K562 (cell line): ENCODE measurements at regions not wholly inside any gene's neighbourhood (a gene's known extent, or its start where the extent isn't known, plus 50 kb on each side); places are given as distances from the start of the nearest gene placed in this dataset.

Source experiments
- ATF3 ChIP-seq, 2 experiments: fragments of 450-650 bp in 1 of 2; sonication (generic) in 1 of 2; formaldehyde crosslinking in 1 of 2; IDR thresholded peaks in 1 of 2; conservative IDR thresholded peaks in 1 of 2; 2 replicates each; pipeline versions ENCODE4 v1.6.1 to v1.8.1; 2016 to 2023; ENCODE audit warnings: mild to moderate bottlenecking in 2 of 2, moderate library complexity in 2 of 2, inconsistent platforms in 1 of 2, missing genetic modification reagents in 1 of 2
- CTCF ChIP-seq, 3 experiments: IDR thresholded peaks in 2 of 3; conservative IDR thresholded peaks in 1 of 3; 2 replicates each; pipeline ENCODE4 v1.5.1; 2011 to 2012; ENCODE audit warnings: low read length in 3 of 3, mild to moderate bottlenecking in 3 of 3, control low read depth in 2 of 3, improper control_type of control experiment in 1 of 3, inconsistent platforms in 1 of 3, low read depth in 1 of 3, mixed read lengths in 1 of 3, moderate library complexity in 1 of 3; ENCODE audit not compliant: insufficient read depth in 2 of 3
- EHMT2 ChIP-seq: fragments of 450-650 bp; IDR thresholded peaks from 2 replicates; pipeline ENCODE4 v1.6.1; 2018; ENCODE audit warnings: antibody characterized with exemption
- EZH2 ChIP-seq: IDR thresholded peaks from 2 replicates; pipeline ENCODE4 v1.6.1; 2012; ENCODE audit warnings: low read depth, mild to moderate bottlenecking, inconsistent platforms, low read length, borderline replicate concordance
- FOXJ3 ChIP-seq: sonication (generic); formaldehyde crosslinking; IDR thresholded peaks from 2 replicates; pipeline ENCODE4 v1.4.0; 2020; ENCODE audit warnings: mild to moderate bottlenecking, missing genetic modification reagents
- IRF2 ChIP-seq: sonication (generic); formaldehyde crosslinking; IDR thresholded peaks from 2 replicates; pipeline ENCODE4 v1.8.1; 2022; ENCODE audit warnings: mild to moderate bottlenecking, missing genetic modification reagents
- MTA3 ChIP-seq: fragments of 450-650 bp; formaldehyde crosslinking; IDR thresholded peaks from 2 replicates; pipeline ENCODE4 v1.6.1; 2017; ENCODE audit warnings: mild to moderate bottlenecking, borderline replicate concordance
- NCOA4 ChIP-seq: fragments of 450-650 bp; IDR thresholded peaks from 2 replicates; pipeline ENCODE4 v1.6.1; 2018; ENCODE audit warnings: mild to moderate bottlenecking; ENCODE audit not compliant: partially characterized antibody
- REST ChIP-seq, 2 experiments: fragments of 450-650 bp; formaldehyde crosslinking in 1 of 2; IDR thresholded peaks; 2 replicates each; pipeline versions ENCODE4 v1.4.0 to v1.6.1; 2014 to 2020; ENCODE audit warnings: mild to moderate bottlenecking in 2 of 2, borderline replicate concordance in 1 of 2, low read depth in 1 of 2
- RFX5 ChIP-seq: IDR thresholded peaks from 2 replicates; pipeline ENCODE4 v1.6.1; 2011; ENCODE audit warnings: low read depth, mild to moderate bottlenecking, improper control_type of control experiment, low read length
- SAFB2 ChIP-seq: fragments of 200-400 bp; formaldehyde crosslinking; IDR thresholded peaks from 2 replicates; pipeline ENCODE4 v1.6.1; 2018; ENCODE audit warnings: borderline replicate concordance, low read length, low read depth, moderate library complexity; ENCODE audit not compliant: severe bottlenecking
- ZC3H11A ChIP-seq: IDR thresholded peaks from 2 replicates; pipeline ENCODE4 v1.6.1; 2012; ENCODE audit warnings: low read depth, low read length, improper control_type of control experiment
- ZNF124 ChIP-seq: sonication (generic); formaldehyde crosslinking; IDR thresholded peaks from 2 replicates; pipeline ENCODE4 v1.8.1; 2022; ENCODE audit warnings: missing genetic modification reagents
- ZNF24 ChIP-seq: fragments of 450-650 bp; IDR thresholded peaks from 2 replicates; pipeline ENCODE4 v1.6.1; 2016

DNA sequence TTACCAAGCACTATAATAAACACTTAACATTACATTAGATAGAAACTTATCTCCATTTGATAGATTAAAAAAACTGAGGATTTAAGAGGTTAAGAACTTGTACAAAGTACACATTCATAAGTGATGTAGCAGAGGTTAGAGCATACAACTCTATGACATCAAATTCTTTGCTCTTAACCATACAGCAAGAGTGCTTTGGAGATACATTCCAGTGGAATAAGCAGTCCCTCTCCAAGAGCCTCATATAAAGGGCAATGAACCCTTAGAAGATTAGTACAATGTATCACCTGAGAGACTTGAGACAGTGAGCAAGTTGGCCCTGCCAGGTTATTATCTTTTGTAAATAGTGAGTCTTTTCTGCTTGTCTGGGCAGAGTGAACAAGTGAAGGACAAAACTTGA, 600.4 kb upstream of the CT83 start:
- TF ChIP-seq ZNF24 (no peak), EZH2 (no peak), EHMT2 (no peak), CTCF (IDR thresholded peaks at IDR 0.05 in 2 of 3, conservative IDR thresholded peaks at IDR 0.05 in 1 of 3; ENCODE audit: insufficient read depth in 2 of 3, low read depth in 1 of 3, low read length in 3 of 3) (no peak), REST (IDR thresholded peaks at IDR 0.05; ENCODE audit: borderline replicate concordance) (no peak), REST (CRISPR knock-in tag; IDR thresholded peaks at IDR 0.05; ENCODE audit: low read depth) (no peak), ATF3 (IDR thresholded peaks at IDR 0.05) (no peak), ATF3 (CRISPR knock-in tag; conservative IDR thresholded peaks at IDR 0.05) (no peak), MTA3 (no peak), ZC3H11A (no peak), FOXJ3 (CRISPR knock-in tag) (no peak), SAFB2 (no peak), NCOA4 (no peak), ZNF124 (CRISPR knock-in tag) (no peak), RFX5 (no peak), IRF2 (no peak)
